ENCODE measurements at regions not wholly inside any gene's neighbourhood (a gene's known extent, or its start where the extent isn't known, plus 50 kb on each side); places are given as distances from the start of the nearest gene placed in this dataset.

GRCh38 chr12:28746734-28747325 is 402.2 kb upstream of the FAR2 start:
- TF ChIP-seq CTCF (IDR thresholded peaks at IDR 0.05) (no peak), POLR2A (IDR thresholded peaks at IDR 0.05) (no peak), POLR2AphosphoS5 (IDR thresholded peaks at IDR 0.05) (no peak)
